Ishikawa (cell line): ENCODE measurements at regions not wholly inside any gene's neighbourhood (a gene's known extent, or its start where the extent isn't known, plus 50 kb on each side); places are given as distances from the start of the nearest gene placed in this dataset.

Experiments
- CEBPB ChIP-seq: IDR thresholded peaks from 2 replicates; pipeline ENCODE4 v1.6.1; 2012
- CREB1 ChIP-seq: IDR thresholded peaks from 2 replicates; pipeline ENCODE4 v1.6.1; 2012; ENCODE audit warnings: low read depth
- EGR1 ChIP-seq: IDR thresholded peaks from 2 replicates; pipeline ENCODE4 v1.6.1; 2012
- EP300 ChIP-seq: IDR thresholded peaks from 2 replicates; pipeline ENCODE4 v1.6.1; 2012; ENCODE audit warnings: borderline replicate concordance
- FOXM1 ChIP-seq: IDR thresholded peaks from 2 replicates; pipeline ENCODE4 v1.6.1; 2012; ENCODE audit warnings: low read depth, borderline replicate concordance
- MAX ChIP-seq: IDR thresholded peaks from 2 replicates; pipeline ENCODE4 v1.6.1; 2012
- NFIC ChIP-seq: IDR thresholded peaks from 2 replicates; pipeline ENCODE4 v1.6.1; 2012
- RAD21 ChIP-seq: IDR thresholded peaks from 2 replicates; pipeline ENCODE4 v1.6.1; 2012; ENCODE audit warnings: low read depth
- REST ChIP-seq: IDR thresholded peaks from 2 replicates; pipeline ENCODE4 v1.6.1; 2012; ENCODE audit warnings: low read depth, mild to moderate bottlenecking
- TAF1 ChIP-seq: IDR thresholded peaks from 2 replicates; pipeline ENCODE4 v1.6.1; 2012; ENCODE audit warnings: low read depth, mild to moderate bottlenecking
- TCF12 ChIP-seq: IDR thresholded peaks from 2 replicates; pipeline ENCODE4 v1.6.1; 2012; ENCODE audit warnings: low read depth
- TEAD4 ChIP-seq: IDR thresholded peaks from 2 replicates; pipeline ENCODE4 v1.6.1; 2012
- USF1 ChIP-seq: IDR thresholded peaks from 2 replicates; pipeline ENCODE4 v1.6.1; 2012
- YY1 ChIP-seq: IDR thresholded peaks from 2 replicates; pipeline ENCODE4 v1.6.1; 2012; ENCODE audit warnings: low read depth
- ZBTB7A ChIP-seq: IDR thresholded peaks from 2 replicates; pipeline ENCODE4 v1.6.1; 2012; ENCODE audit warnings: low read depth

GRCh38 chr22:27295605-27296004 lies 506.0 kb downstream of the MN1 start:
- TF ChIP-seq EP300 = no peak
- no peak for TF ChIP-seq USF1

- TF ChIP-seq CREB1 (no peak), FOXM1 (no peak), YY1 (no peak), EGR1 (no peak), TAF1 (no peak), NFIC (no peak), RAD21 (no peak), EP300 (no peak), MAX (no peak), TCF12 (no peak), ZBTB7A (no peak), REST (no peak), TEAD4 (no peak), CEBPB (no peak), USF1 (no peak)
Observed at GRCh38 chr22:27296091-27296675, 505.4 kb downstream of the MN1 start.

- no peak for TF ChIP-seq CREB1
- TF ChIP-seq FOXM1 = no peak
- no peak for TF ChIP-seq CEBPB
- TF ChIP-seq REST = no peak
- no peak for TF ChIP-seq TEAD4
- no peak for TF ChIP-seq MAX
- no peak for TF ChIP-seq TCF12
Observed at GRCh38 chr22:27297125-27297524, 504.4 kb downstream of the MN1 start.

- TF ChIP-seq FOXM1 = no peak
- TF ChIP-seq USF1 = no peak
- TF ChIP-seq RAD21 = no peak
- TF ChIP-seq ZBTB7A = no peak
- TF ChIP-seq TEAD4 = no peak
- no peak for TF ChIP-seq EGR1
- no peak for TF ChIP-seq CREB1
Observed at GRCh38 chr22:27298332-27298731, 503.2 kb downstream of the MN1 start.

GRCh38 chr22:27298742-27299141 lies 502.8 kb downstream of the MN1 start:
- TF ChIP-seq REST (no peak), FOXM1 (no peak), TCF12 (no peak), TAF1 (no peak), NFIC (no peak), CREB1 (no peak), TEAD4 (no peak), ZBTB7A (no peak), CEBPB (no peak), USF1 (no peak), YY1 (no peak), RAD21 (no peak), EGR1 (no peak), EP300 (no peak), MAX (no peak)
